H9 (cell line): ENCODE measurements at regions not wholly inside any gene's neighbourhood (a gene's known extent, or its start where the extent isn't known, plus 50 kb on each side); places are given as distances from the start of the nearest gene placed in this dataset.

Source experiments
- DNase-seq: peaks from one replicate; pipeline ENCODE4 v3.0.0-alpha.2; 2017
- H2AFZ ChIP-seq: one replicate; pipeline ENCODE4 v1.6.1; 2013; ENCODE audit warnings: mild to moderate bottlenecking, low read length, control low read depth, moderate library complexity
- H2AK5ac ChIP-seq: 2 replicates; pipeline ENCODE4 v1.6.1; 2013; ENCODE audit warnings: low read length, control low read depth, mixed read lengths; ENCODE audit not compliant: insufficient read length
- H2BK120ac ChIP-seq: one replicate; pipeline ENCODE4 v1.6.1; 2013; ENCODE audit warnings: low read depth, mild to moderate bottlenecking, low read length, control low read depth, inconsistent platforms; ENCODE audit not compliant: poor library complexity, severe bottlenecking
- H2BK12ac ChIP-seq: 2 replicates; pipeline ENCODE4 v1.6.1; 2013; ENCODE audit warnings: low read length, control low read depth, mixed read lengths, low read depth; ENCODE audit not compliant: insufficient read length
- H2BK15ac ChIP-seq: 2 replicates; pipeline ENCODE4 v1.6.1; 2013; ENCODE audit warnings: low read depth, low read length, control low read depth
- H2BK20ac ChIP-seq: one replicate; pipeline ENCODE4 v1.6.1; 2013; ENCODE audit warnings: low read depth, mild to moderate bottlenecking, low read length, control low read depth, inconsistent platforms; ENCODE audit not compliant: poor library complexity, severe bottlenecking
- H2BK5ac ChIP-seq: 2 replicates; pipeline ENCODE4 v1.6.1; 2013; ENCODE audit warnings: low read length, control low read depth, mixed read lengths; ENCODE audit not compliant: insufficient read length
- H3K14ac ChIP-seq: 2 replicates; pipeline ENCODE4 v1.6.1; 2013; ENCODE audit warnings: low read length, control low read depth; ENCODE audit not compliant: insufficient read depth
- H3K18ac ChIP-seq: 2 replicates; pipeline ENCODE4 v1.6.1; 2013; ENCODE audit warnings: low read depth, mild to moderate bottlenecking, mixed read lengths, low read length, control low read depth; ENCODE audit not compliant: insufficient read length
- H3K23ac ChIP-seq: 2 replicates; pipeline ENCODE4 v1.6.1; 2013; ENCODE audit warnings: low read length, control low read depth, mixed read lengths, low read depth; ENCODE audit not compliant: insufficient read length
- H3K23me2 ChIP-seq: 2 replicates; pipeline ENCODE4 v1.6.1; 2013; ENCODE audit warnings: low read depth, mild to moderate bottlenecking, mixed read lengths, low read length, control low read depth; ENCODE audit not compliant: insufficient read length, poor library complexity, severe bottlenecking
- H3K27ac ChIP-seq: 2 replicates; pipeline ENCODE4 v1.5.1; 2013; ENCODE audit warnings: low read length, control low read depth, mixed read lengths, low read depth; ENCODE audit not compliant: insufficient read length
- H3K27me3 ChIP-seq: 2 replicates; pipeline ENCODE4 v1.6.1; 2013; ENCODE audit warnings: low read length, control low read depth, inconsistent platforms; ENCODE audit not compliant: insufficient read depth
- H3K4ac ChIP-seq: 2 replicates; pipeline ENCODE4 v1.6.1; 2013; ENCODE audit warnings: low read depth, mild to moderate bottlenecking, control low read depth, inconsistent platforms, low read length, moderate library complexity
- H3K4me1 ChIP-seq: 2 replicates; pipeline ENCODE4 v1.6.1; 2013; ENCODE audit warnings: low read length, control low read depth, inconsistent platforms; ENCODE audit not compliant: insufficient read depth
- H3K4me2 ChIP-seq: 2 replicates; pipeline ENCODE4 v1.6.1; 2013; ENCODE audit warnings: low read length, control low read depth, mixed read lengths; ENCODE audit not compliant: insufficient read length, insufficient read depth
- H3K56ac ChIP-seq: 2 replicates; pipeline ENCODE4 v1.6.1; 2013; ENCODE audit warnings: low read depth, mild to moderate bottlenecking, mixed read lengths, low read length, control low read depth; ENCODE audit not compliant: insufficient read length
- H3K79me1 ChIP-seq: 2 replicates; pipeline ENCODE4 v1.6.1; 2013; ENCODE audit warnings: low read depth, mild to moderate bottlenecking, moderate library complexity, low read length, control low read depth, inconsistent platforms; ENCODE audit not compliant: insufficient read depth, poor library complexity, severe bottlenecking
- H3K79me2 ChIP-seq: 2 replicates; pipeline ENCODE4 v1.6.1; 2013; ENCODE audit warnings: low read length, control low read depth, inconsistent platforms; ENCODE audit not compliant: insufficient read depth
- H3K9ac ChIP-seq: 2 replicates; pipeline ENCODE4 v1.6.1; 2013; ENCODE audit warnings: low read length, control low read depth, mixed read lengths; ENCODE audit not compliant: insufficient read length; ENCODE audit errors: extremely low read depth
- H3K9me3 ChIP-seq: one replicate; pipeline ENCODE4 v1.6.1; 2013; ENCODE audit warnings: low read depth, low read length, inconsistent platforms; ENCODE audit not compliant: control insufficient read depth
- H3T11ph ChIP-seq: one replicate; pipeline ENCODE4 v1.6.1; 2013; ENCODE audit warnings: mild to moderate bottlenecking, low read length, control low read depth, inconsistent platforms
- H4K20me1 ChIP-seq: one replicate; pipeline ENCODE4 v1.6.1; 2013; ENCODE audit not compliant: control insufficient read depth, insufficient read length, insufficient read depth
- H4K5ac ChIP-seq: 2 replicates; pipeline ENCODE4 v1.6.1; 2013; ENCODE audit warnings: low read depth, mild to moderate bottlenecking, mixed read lengths, low read length, control low read depth; ENCODE audit not compliant: insufficient read length
- H4K8ac ChIP-seq: replicated peaks from 2 replicates; pipeline ENCODE4 v1.6.1; 2013; ENCODE audit warnings: low read length, control low read depth, mixed read lengths, low read depth; ENCODE audit not compliant: insufficient read length
- H4K91ac ChIP-seq: 2 replicates; pipeline ENCODE4 v1.6.1; 2013; ENCODE audit warnings: low read depth, mild to moderate bottlenecking, moderate library complexity, mixed read lengths, low read length, control low read depth; ENCODE audit not compliant: insufficient read length
- H3K27ac Mint-ChIP-seq, 3 experiments: 2 replicates in 2 of 3; 3 replicates in 1 of 3; pipeline ENCODE4 v1.8.0; 2020 to 2021; ENCODE audit warnings: mixed read lengths in 3 of 3, mild to moderate bottlenecking in 1 of 3, moderate library complexity in 1 of 3
- H3K27me3 Mint-ChIP-seq: 2 replicates; pipeline ENCODE4 v1.8.0; 2021; ENCODE audit warnings: low read depth, mild to moderate bottlenecking, moderate library complexity, mixed read lengths
- H3K36me3 Mint-ChIP-seq, 3 experiments: 2 replicates in 2 of 3; 3 replicates in 1 of 3; pipeline ENCODE4 v1.8.0; 2020 to 2021; ENCODE audit warnings: low read depth in 3 of 3, mixed read lengths in 3 of 3; ENCODE audit not compliant: insufficient read depth in 1 of 3
- H3K4me1 Mint-ChIP-seq, 2 experiments: 2 replicates each; pipeline ENCODE4 v1.8.0; 2020; ENCODE audit warnings: mixed read lengths in 2 of 2
- H3K4me3 Mint-ChIP-seq, 2 experiments: 2 replicates in 1 of 2; 3 replicates in 1 of 2; pipeline ENCODE4 v1.8.0; 2020 to 2021; ENCODE audit warnings: mild to moderate bottlenecking in 2 of 2, mixed read lengths in 2 of 2, moderate library complexity in 1 of 2
- H3K9me3 Mint-ChIP-seq, 2 experiments: 2 replicates in 1 of 2; 3 replicates in 1 of 2; pipeline ENCODE4 v1.8.0; 2020; ENCODE audit warnings: mild to moderate bottlenecking in 2 of 2, mixed read lengths in 2 of 2, moderate library complexity in 1 of 2
- WGBS: extraction: QIAGEN DNeasy Blood & Tissue Kit; methylation state at CpG from one replicate; pipeline ENCODE4 v1.1.7; 2013; ENCODE audit warnings: missing lambda C conversion rate, low lambda C conversion rate, mixed read lengths; ENCODE audit not compliant: insufficient read length; ENCODE audit errors: extremely low coverage; 5-methylcytosine and 5-hydroxymethylcytosine counted together
- TF ChIP-seq, protein P1 (sequence below): fragments of 200-600 bp; sonication (generic); conservative IDR thresholded peaks from 3 replicates; pipeline ENCODE4 v1.8.0; 2021; ENCODE audit warnings: antibody characterized with exemption, mild to moderate bottlenecking

- Histone ChIP-seq H3T11ph (no peak overlapping the region), H4K5ac (no peak overlapping the region), H3K9ac (no peak overlapping the region), H2BK12ac (no peak overlapping the region), H2BK20ac (no peak overlapping the region), H4K91ac (no peak overlapping the region), H3K23ac (no peak overlapping the region), H4K20me1 (no peaks in the 10 kb centered on the region), H3K18ac (no peak overlapping the region), H3K23me2 (no peaks in the 10 kb centered on the region), H3K9me3 (no peaks in the 10 kb centered on the region), H3K4me2 (no peak overlapping the region), H2AFZ (no peak overlapping the region), H3K27me3 (no peaks in the 10 kb centered on the region), H3K14ac (no peak overlapping the region), H3K56ac (no peak overlapping the region), H2BK5ac (no peak overlapping the region), H2BK15ac (no peak overlapping the region), H3K4me1 (no peaks in the 10 kb centered on the region), H2AK5ac (no peak overlapping the region), H3K79me1 (no peaks in the 10 kb centered on the region), H3K79me2 (no peaks in the 10 kb centered on the region), H4K8ac (no peak overlapping the region), H3K27ac (no peak overlapping the region), H2BK120ac (no peak overlapping the region), H3K4ac (no peak overlapping the region)
- Mint-ChIP-seq H3K4me1 (peaks cover 0 to 3% of the 10 kb centered on the region in 2 experiments; a peak in 1 of 4 replicates), H3K4me3 (no peak overlapping the region), H3K36me3 (no peaks in the 10 kb centered on the region), H3K9me3 (no peaks in the 10 kb centered on the region), H3K27ac (no peak overlapping the region), H3K27me3 (no peaks in the 10 kb centered on the region)
- no CpG with 5 or more reads among the region's 5 CpGs for WGBS
- TF ChIP-seq, protein P1, sequence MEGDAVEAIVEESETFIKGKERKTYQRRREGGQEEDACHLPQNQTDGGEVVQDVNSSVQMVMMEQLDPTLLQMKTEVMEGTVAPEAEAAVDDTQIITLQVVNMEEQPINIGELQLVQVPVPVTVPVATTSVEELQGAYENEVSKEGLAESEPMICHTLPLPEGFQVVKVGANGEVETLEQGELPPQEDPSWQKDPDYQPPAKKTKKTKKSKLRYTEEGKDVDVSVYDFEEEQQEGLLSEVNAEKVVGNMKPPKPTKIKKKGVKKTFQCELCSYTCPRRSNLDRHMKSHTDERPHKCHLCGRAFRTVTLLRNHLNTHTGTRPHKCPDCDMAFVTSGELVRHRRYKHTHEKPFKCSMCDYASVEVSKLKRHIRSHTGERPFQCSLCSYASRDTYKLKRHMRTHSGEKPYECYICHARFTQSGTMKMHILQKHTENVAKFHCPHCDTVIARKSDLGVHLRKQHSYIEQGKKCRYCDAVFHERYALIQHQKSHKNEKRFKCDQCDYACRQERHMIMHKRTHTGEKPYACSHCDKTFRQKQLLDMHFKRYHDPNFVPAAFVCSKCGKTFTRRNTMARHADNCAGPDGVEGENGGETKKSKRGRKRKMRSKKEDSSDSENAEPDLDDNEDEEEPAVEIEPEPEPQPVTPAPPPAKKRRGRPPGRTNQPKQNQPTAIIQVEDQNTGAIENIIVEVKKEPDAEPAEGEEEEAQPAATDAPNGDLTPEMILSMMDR = no peak
- DNase-seq = no peak
Measured at GRCh38 chr4:28879178-28879577, 1841.0 kb upstream of the PCDH7 start.
